ENCODE measurements at regions not wholly inside any gene's neighbourhood (a gene's known extent, or its start where the extent isn't known, plus 50 kb on each side); places are given as distances from the start of the nearest gene placed in this dataset.
A peak's percentile ranks its signal among the peaks of the same experiment; 100 is the strongest.

DNA sequence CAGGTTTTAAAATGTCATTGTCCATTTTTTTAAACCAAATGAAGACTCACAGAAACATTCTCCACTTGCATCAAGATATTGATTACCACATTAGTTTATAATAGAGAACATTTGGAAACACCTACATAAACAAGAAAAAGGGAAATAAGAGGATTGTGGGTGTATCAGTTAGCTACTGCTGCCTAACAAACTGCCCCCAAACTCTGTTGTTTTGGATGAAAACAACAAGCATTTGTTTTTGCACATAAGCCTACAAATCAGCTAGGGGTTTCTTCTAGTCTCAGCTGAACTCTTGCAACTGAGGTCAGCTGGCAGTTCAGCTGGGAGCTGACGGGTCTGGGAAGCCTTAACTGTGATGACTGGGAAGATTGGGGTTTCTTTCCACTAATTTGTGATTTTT, 464.4 kb downstream of the COG6 start:
- peaks cover 21% of the 10 kb centered on the region for H3K4me1 Mint-ChIP-seq
- peak overlapping the region; percentile 50; the same call in 1 of the 2 replicates for H3K27ac Mint-ChIP-seq
- Histone ChIP-seq H3K79me2 (replicated peaks; ENCODE audit: insufficient read depth) (no peaks in the 10 kb centered on the region), H4K20me1 (replicated peaks; ENCODE audit: insufficient read depth) (no peaks in the 10 kb centered on the region), H3K4me1 (ENCODE audit: insufficient read depth) (peaks cover 11% of the 10 kb centered on the region), H3K9me2 (ENCODE audit: insufficient read depth) (peaks cover 7% of the 10 kb centered on the region; the same call in 1 of the 2 replicates), H3K27ac (ENCODE audit: low read depth) (no peak overlapping the region), H3K36me3 (ENCODE audit: insufficient read depth) (no peaks in the 10 kb centered on the region), H3K4me3 (no peak overlapping the region), H3K4me2 (no peak overlapping the region), H3F3A (replicated peaks; ENCODE audit: low read depth) (no peaks in the 10 kb centered on the region), H2AFZ (no peak overlapping the region), H3K27me3 (ENCODE audit: insufficient read depth) (no peaks in the 10 kb centered on the region)
- TF ChIP-seq, protein P1, sequence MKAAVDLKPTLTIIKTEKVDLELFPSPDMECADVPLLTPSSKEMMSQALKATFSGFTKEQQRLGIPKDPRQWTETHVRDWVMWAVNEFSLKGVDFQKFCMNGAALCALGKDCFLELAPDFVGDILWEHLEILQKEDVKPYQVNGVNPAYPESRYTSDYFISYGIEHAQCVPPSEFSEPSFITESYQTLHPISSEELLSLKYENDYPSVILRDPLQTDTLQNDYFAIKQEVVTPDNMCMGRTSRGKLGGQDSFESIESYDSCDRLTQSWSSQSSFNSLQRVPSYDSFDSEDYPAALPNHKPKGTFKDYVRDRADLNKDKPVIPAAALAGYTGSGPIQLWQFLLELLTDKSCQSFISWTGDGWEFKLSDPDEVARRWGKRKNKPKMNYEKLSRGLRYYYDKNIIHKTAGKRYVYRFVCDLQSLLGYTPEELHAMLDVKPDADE (IDR thresholded peaks at IDR 0.05) = no peak
- TF ChIP-seq CREB1 (CRISPR knock-in tag; IDR thresholded peaks at IDR 0.05; ENCODE audit: low read depth) (no peak), EZH2phosphoT487 (IDR thresholded peaks at IDR 0.05; ENCODE audit: unreplicated experiment) (no peak), NANOG (IDR thresholded peaks at IDR 0.05; ENCODE audit: borderline replicate concordance) (no peak), ZNF331 (CRISPR knock-in tag; IDR thresholded peaks at IDR 0.05; ENCODE audit: low read depth) (no peak), ZNF114 (CRISPR knock-in tag; IDR thresholded peaks at IDR 0.05) (no peak), JUNB (IDR thresholded peaks at IDR 0.05; ENCODE audit: unreplicated experiment) (no peak), STAT1 (IDR thresholded peaks at IDR 0.05; ENCODE audit: unreplicated experiment) (no peak), POLR2AphosphoS5 (IDR thresholded peaks at IDR 0.05; ENCODE audit: low read depth) (no peak), EZH2 (IDR thresholded peaks at IDR 0.05; ENCODE audit: low read depth, unreplicated experiment) (no peak)
- TF ChIP-seq, protein P2, sequence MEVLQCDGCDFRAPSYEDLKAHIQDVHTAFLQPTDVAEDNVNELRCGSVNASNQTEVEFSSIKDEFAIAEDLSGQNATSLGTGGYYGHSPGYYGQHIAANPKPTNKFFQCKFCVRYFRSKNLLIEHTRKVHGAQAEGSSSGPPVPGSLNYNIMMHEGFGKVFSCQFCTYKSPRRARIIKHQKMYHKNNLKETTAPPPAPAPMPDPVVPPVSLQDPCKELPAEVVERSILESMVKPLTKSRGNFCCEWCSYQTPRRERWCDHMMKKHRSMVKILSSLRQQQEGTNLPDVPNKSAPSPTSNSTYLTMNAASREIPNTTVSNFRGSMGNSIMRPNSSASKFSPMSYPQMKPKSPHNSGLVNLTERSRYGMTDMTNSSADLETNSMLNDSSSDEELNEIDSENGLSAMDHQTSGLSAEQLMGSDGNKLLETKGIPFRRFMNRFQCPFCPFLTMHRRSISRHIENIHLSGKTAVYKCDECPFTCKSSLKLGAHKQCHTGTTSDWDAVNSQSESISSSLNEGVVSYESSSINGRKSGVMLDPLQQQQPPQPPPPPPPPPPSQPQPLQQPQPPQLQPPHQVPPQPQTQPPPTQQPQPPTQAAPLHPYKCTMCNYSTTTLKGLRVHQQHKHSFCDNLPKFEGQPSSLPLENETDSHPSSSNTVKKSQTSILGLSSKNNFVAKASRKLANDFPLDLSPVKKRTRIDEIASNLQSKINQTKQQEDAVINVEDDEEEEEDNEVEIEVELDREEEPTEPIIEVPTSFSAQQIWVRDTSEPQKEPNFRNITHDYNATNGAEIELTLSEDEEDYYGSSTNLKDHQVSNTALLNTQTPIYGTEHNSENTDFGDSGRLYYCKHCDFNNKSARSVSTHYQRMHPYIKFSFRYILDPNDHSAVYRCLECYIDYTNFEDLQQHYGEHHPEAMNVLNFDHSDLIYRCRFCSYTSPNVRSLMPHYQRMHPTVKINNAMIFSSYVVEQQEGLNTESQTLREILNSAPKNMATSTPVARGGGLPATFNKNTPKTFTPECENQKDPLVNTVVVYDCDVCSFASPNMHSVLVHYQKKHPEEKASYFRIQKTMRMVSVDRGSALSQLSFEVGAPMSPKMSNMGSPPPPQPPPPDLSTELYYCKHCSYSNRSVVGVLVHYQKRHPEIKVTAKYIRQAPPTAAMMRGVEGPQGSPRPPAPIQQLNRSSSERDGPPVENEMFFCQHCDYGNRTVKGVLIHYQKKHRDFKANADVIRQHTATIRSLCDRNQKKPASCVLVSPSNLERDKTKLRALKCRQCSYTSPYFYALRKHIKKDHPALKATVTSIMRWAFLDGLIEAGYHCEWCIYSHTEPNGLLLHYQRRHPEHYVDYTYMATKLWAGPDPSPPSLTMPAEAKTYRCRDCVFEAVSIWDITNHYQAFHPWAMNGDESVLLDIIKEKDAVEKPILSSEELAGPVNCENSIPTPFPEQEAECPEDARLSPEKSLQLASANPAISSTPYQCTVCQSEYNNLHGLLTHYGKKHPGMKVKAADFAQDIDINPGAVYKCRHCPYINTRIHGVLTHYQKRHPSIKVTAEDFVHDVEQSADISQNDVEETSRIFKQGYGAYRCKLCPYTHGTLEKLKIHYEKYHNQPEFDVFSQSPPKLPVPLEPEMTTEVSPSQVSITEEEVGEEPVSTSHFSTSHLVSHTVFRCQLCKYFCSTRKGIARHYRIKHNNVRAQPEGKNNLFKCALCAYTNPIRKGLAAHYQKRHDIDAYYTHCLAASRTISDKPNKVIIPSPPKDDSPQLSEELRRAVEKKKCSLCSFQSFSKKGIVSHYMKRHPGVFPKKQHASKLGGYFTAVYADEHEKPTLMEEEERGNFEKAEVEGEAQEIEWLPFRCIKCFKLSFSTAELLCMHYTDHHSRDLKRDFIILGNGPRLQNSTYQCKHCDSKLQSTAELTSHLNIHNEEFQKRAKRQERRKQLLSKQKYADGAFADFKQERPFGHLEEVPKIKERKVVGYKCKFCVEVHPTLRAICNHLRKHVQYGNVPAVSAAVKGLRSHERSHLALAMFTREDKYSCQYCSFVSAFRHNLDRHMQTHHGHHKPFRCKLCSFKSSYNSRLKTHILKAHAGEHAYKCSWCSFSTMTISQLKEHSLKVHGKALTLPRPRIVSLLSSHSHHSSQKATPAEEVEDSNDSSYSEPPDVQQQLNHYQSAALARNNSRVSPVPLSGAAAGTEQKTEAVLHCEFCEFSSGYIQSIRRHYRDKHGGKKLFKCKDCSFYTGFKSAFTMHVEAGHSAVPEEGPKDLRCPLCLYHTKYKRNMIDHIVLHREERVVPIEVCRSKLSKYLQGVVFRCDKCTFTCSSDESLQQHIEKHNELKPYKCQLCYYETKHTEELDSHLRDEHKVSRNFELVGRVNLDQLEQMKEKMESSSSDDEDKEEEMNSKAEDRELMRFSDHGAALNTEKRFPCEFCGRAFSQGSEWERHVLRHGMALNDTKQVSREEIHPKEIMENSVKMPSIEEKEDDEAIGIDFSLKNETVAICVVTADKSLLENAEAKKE (CRISPR knock-in tag; IDR thresholded peaks at IDR 0.05) = no peak
- TF ChIP-seq, protein P3, sequence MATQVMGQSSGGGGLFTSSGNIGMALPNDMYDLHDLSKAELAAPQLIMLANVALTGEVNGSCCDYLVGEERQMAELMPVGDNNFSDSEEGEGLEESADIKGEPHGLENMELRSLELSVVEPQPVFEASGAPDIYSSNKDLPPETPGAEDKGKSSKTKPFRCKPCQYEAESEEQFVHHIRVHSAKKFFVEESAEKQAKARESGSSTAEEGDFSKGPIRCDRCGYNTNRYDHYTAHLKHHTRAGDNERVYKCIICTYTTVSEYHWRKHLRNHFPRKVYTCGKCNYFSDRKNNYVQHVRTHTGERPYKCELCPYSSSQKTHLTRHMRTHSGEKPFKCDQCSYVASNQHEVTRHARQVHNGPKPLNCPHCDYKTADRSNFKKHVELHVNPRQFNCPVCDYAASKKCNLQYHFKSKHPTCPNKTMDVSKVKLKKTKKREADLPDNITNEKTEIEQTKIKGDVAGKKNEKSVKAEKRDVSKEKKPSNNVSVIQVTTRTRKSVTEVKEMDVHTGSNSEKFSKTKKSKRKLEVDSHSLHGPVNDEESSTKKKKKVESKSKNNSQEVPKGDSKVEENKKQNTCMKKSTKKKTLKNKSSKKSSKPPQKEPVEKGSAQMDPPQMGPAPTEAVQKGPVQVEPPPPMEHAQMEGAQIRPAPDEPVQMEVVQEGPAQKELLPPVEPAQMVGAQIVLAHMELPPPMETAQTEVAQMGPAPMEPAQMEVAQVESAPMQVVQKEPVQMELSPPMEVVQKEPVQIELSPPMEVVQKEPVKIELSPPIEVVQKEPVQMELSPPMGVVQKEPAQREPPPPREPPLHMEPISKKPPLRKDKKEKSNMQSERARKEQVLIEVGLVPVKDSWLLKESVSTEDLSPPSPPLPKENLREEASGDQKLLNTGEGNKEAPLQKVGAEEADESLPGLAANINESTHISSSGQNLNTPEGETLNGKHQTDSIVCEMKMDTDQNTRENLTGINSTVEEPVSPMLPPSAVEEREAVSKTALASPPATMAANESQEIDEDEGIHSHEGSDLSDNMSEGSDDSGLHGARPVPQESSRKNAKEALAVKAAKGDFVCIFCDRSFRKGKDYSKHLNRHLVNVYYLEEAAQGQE (IDR thresholded peaks at IDR 0.05; ENCODE audit: unreplicated experiment) = no peak
- TF ChIP-seq, protein P4, sequence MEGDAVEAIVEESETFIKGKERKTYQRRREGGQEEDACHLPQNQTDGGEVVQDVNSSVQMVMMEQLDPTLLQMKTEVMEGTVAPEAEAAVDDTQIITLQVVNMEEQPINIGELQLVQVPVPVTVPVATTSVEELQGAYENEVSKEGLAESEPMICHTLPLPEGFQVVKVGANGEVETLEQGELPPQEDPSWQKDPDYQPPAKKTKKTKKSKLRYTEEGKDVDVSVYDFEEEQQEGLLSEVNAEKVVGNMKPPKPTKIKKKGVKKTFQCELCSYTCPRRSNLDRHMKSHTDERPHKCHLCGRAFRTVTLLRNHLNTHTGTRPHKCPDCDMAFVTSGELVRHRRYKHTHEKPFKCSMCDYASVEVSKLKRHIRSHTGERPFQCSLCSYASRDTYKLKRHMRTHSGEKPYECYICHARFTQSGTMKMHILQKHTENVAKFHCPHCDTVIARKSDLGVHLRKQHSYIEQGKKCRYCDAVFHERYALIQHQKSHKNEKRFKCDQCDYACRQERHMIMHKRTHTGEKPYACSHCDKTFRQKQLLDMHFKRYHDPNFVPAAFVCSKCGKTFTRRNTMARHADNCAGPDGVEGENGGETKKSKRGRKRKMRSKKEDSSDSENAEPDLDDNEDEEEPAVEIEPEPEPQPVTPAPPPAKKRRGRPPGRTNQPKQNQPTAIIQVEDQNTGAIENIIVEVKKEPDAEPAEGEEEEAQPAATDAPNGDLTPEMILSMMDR (conservative IDR thresholded peaks at IDR 0.05; ENCODE audit: low read depth in 2 of 2) = no peak
- no peaks in the 10 kb centered on the region for H3K36me3 Mint-ChIP-seq (ENCODE audit: low read depth)
- DNase-seq (ENCODE audit: low spot score) (no peak), ATAC-seq (no peak)
- H3K27me3 Mint-ChIP-seq (ENCODE audit: insufficient read depth, low read depth, poor library complexity) = peaks cover 4% of the 10 kb centered on the region
- H3K9me3 Mint-ChIP-seq = peaks cover 3% of the 10 kb centered on the region; the same call in 1 of the 3 replicates
- no peak overlapping the region for H3K4me3 Mint-ChIP-seq

Data from GM23338 (cell line).